Vagina (tissue), 2 donors: ENCODE measurements at regions not wholly inside any gene's neighbourhood (a gene's known extent, or its start where the extent isn't known, plus 50 kb on each side); places are given as distances from the start of the nearest gene placed in this dataset.

Source experiments
- POLR2A ChIP-seq, 2 donors: fragments of 450-650 bp; IDR thresholded peaks; one replicate each; pipeline ENCODE4 v1.6.1; 2017; ENCODE audit warnings: antibody characterized with exemption in 2 of 2, mild to moderate bottlenecking in 2 of 2, moderate library complexity in 2 of 2
- TF ChIP-seq, protein P1 (sequence below), 3 experiments: fragments of 450-650 bp in 2 of 3; fragments of 200-600 bp in 1 of 3; sonication (generic) in 1 of 3; IDR thresholded peaks; one replicate each; pipeline ENCODE4 v1.5.1; 2017 to 2019; ENCODE audit warnings: antibody characterized with exemption in 3 of 3, mild to moderate bottlenecking in 2 of 3, moderate library complexity in 2 of 3

GRCh38 chr4:167873496-167873895, 218.8 kb upstream of the ANXA10 start:
- TF ChIP-seq, protein P1, sequence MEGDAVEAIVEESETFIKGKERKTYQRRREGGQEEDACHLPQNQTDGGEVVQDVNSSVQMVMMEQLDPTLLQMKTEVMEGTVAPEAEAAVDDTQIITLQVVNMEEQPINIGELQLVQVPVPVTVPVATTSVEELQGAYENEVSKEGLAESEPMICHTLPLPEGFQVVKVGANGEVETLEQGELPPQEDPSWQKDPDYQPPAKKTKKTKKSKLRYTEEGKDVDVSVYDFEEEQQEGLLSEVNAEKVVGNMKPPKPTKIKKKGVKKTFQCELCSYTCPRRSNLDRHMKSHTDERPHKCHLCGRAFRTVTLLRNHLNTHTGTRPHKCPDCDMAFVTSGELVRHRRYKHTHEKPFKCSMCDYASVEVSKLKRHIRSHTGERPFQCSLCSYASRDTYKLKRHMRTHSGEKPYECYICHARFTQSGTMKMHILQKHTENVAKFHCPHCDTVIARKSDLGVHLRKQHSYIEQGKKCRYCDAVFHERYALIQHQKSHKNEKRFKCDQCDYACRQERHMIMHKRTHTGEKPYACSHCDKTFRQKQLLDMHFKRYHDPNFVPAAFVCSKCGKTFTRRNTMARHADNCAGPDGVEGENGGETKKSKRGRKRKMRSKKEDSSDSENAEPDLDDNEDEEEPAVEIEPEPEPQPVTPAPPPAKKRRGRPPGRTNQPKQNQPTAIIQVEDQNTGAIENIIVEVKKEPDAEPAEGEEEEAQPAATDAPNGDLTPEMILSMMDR (IDR thresholded peaks at IDR 0.05) = no peak
- TF ChIP-seq POLR2A (IDR thresholded peaks at IDR 0.05) = no peak
